ENCODE measurements at regions not wholly inside any gene's neighbourhood (a gene's known extent, or its start where the extent isn't known, plus 50 kb on each side); places are given as distances from the start of the nearest gene placed in this dataset.
"Not testable (repeated sequence)": the region's sequence is repeated elsewhere in the genome, so short reads cannot be mapped to it uniquely, and the experiment has no call there.

DNA sequence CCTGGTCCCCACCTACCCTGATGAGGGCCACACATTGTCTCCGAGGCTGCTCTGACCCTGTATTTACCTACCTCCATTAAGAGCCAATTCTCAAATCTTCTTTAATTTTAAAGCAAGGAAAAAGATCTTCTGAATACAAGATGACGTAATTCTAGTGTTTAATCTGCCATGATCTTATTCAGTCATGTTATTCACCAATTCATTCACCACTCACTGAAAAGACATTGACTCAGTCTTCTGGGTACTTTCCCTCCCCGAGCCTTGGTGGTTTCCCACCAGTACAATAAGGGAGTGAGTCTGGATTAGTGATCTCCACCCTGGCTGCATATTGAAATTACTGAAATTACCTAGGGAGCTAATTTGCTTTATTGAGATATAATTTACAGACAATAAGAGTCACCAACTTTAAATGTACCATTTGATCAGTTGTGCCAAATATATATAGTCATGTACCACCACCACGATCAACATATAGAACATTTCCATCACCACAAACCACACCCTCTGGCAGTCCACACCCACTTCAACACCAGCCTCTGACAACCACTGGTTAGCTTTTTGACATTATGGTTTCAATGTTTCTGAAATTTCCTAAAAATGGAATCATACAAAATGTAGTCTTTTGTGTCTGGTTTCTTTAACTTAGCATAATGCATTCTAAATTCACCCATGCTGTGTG lies 117.5 kb upstream of the UNC5B start:
- TF ChIP-seq, protein P1, sequence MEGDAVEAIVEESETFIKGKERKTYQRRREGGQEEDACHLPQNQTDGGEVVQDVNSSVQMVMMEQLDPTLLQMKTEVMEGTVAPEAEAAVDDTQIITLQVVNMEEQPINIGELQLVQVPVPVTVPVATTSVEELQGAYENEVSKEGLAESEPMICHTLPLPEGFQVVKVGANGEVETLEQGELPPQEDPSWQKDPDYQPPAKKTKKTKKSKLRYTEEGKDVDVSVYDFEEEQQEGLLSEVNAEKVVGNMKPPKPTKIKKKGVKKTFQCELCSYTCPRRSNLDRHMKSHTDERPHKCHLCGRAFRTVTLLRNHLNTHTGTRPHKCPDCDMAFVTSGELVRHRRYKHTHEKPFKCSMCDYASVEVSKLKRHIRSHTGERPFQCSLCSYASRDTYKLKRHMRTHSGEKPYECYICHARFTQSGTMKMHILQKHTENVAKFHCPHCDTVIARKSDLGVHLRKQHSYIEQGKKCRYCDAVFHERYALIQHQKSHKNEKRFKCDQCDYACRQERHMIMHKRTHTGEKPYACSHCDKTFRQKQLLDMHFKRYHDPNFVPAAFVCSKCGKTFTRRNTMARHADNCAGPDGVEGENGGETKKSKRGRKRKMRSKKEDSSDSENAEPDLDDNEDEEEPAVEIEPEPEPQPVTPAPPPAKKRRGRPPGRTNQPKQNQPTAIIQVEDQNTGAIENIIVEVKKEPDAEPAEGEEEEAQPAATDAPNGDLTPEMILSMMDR (IDR thresholded peaks at IDR 0.05) = no peak
- TF ChIP-seq POLR2A (IDR thresholded peaks at IDR 0.05) (no peak), EP300 (IDR thresholded peaks at IDR 0.05) (no peak), POLR2AphosphoS5 (IDR thresholded peaks at IDR 0.05) (no peak)
- ATAC-seq (ENCODE audit: low FRiP score in 2 of 2) = no peak
- 79 to 80% methylated on average over 4 of the region's 4 CpGs for WGBS, 2 donors
- Histone ChIP-seq H3K4me1 (no peaks in the 10 kb centered on the region), H3K27me3 (no peaks in the 10 kb centered on the region), H3K36me3 (no peaks in the 10 kb centered on the region), H3K4me3 (no peak overlapping the region), H3K27ac (no peak overlapping the region), H3K9me3 (no peaks in the 10 kb centered on the region)
- DNase-seq = no peak

DNA sequence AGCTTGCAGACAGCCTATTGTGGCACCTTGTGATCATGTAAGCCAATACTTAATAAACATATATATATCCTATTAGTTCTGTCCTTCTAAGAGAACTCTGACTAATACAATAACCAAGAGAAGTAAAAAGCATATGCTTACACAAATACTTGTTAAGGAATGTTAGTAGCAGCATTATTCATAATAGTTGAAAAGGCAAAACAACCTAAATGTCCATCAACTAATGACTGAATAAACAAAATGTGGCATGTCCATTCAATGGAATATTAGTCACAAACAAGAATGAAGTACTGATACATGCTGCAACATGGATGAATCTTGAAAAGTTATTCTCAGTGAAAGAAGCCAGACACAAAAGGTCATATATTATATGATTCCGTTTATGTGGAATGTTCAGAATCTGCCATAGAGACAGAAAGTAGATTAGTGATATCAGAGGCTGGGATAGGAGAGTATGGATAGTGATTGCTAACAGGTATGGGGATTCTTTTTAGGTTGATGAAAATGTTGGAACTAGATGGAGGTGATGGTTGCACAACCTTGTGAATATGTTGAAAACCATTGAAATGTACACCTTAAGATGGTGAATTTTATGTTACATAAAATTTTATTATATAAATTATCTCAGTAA lies 112.5 kb upstream of the UNC5B start:
- ATAC-seq (ENCODE audit: low FRiP score in 2 of 2) (no peak), DNase-seq (no peak)
- WGBS, 2 donors = 65 to 85% methylated on average over 1 of the region's 1 CpG
- TF ChIP-seq POLR2AphosphoS5 (IDR thresholded peaks at IDR 0.05) = no peak
- TF ChIP-seq POLR2A (IDR thresholded peaks at IDR 0.05) = no peak
- TF ChIP-seq EP300 (IDR thresholded peaks at IDR 0.05) = no peak
- TF ChIP-seq, protein P1 (IDR thresholded peaks at IDR 0.05) = no peak
- H3K27ac ChIP-seq = no peak overlapping the region
- no peaks in the 10 kb centered on the region for H3K9me3 ChIP-seq
- H3K4me3 ChIP-seq = no peak overlapping the region
- no peaks in the 10 kb centered on the region for H3K4me1 ChIP-seq
- no peaks in the 10 kb centered on the region for H3K36me3 ChIP-seq
- H3K27me3 ChIP-seq = no peaks in the 10 kb centered on the region

DNA sequence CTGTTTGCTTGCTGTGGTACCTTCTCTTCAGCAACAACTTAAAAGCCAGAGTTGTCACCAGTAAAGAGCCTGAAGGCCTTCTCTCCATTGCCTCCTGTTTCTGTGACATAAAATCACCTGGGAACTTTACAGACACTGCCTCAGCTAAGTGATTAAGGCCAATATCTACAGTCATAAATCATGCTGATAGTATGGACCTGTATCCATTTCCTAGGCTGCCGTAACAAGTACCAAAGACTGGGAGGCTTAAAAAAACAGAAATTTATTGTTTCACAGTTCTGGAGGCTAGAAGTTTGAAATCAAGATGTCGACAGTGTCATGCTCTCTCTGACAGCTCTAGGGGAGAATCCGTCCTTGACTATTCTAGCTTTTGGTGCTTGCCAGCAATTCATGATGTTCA lies 108.4 kb upstream of the UNC5B start:
- DNase-seq (no peak), ATAC-seq (ENCODE audit: low FRiP score in 2 of 2) (no peak)
- H3K9me3 ChIP-seq = no peaks in the 10 kb centered on the region
- H3K36me3 ChIP-seq = no peaks in the 10 kb centered on the region
- no peak for TF ChIP-seq POLR2A (IDR thresholded peaks at IDR 0.05)
- TF ChIP-seq POLR2AphosphoS5 (IDR thresholded peaks at IDR 0.05) = no peak
- TF ChIP-seq, protein P1 (IDR thresholded peaks at IDR 0.05) = no peak
- TF ChIP-seq EP300 (IDR thresholded peaks at IDR 0.05) = no peak
- H3K27me3 ChIP-seq = no peaks in the 10 kb centered on the region
- no peak overlapping the region for H3K27ac ChIP-seq
- no peak overlapping the region for H3K4me3 ChIP-seq
- H3K4me1 ChIP-seq = no peaks in the 10 kb centered on the region
- 85 to 92% methylated on average over 3 of the region's 3 CpGs for WGBS, 2 donors

DNA sequence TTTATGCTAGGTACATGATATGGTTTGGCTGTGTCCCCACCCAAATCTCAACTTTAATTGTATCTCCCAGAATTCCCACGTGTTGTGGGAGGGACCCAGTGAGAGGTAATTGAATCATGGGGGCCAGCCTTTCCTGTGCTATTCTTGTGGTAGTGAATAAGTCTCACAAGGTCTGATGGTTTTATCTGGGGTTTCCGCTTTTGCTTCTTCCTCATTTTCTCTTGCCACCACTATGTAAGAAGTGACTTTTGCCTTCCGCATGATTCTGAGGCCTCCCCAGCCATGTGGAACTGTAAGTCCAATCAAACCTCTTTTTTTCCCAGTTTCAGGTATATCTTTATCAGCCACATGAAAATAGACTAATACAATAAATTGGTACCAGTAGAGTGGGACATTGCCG lies 106.2 kb upstream of the UNC5B start:
- H3K4me3 ChIP-seq; H3K27me3 ChIP-seq; H3K4me1 ChIP-seq; ATAC-seq (ENCODE audit: low FRiP score in 2 of 2); H3K9me3 ChIP-seq; DNase-seq; H3K27ac ChIP-seq; H3K36me3 ChIP-seq: not testable (repeated sequence)
- WGBS, 2 donors = 58 to 67% methylated on average over 4 of the region's 4 CpGs

DNA sequence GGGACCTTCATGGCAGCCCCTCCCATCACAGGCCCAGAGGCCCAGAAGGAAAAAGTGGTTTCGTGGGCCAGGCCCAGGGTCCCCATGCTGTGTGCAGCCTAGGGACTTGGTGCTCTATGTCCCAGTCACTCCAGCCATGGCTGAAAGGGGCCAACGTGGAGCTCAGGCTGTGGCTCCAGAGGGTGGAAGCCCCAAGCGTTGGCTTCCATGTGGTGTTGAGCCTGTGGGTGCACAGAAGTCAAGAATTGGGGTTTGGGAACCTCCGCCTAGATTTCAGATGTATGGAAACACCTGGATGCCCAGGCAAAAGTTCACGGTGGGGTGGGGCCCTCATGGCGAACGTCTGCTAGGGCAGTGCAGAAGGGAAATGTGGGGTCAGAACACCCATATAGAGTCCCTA lies 105.3 kb upstream of the UNC5B start:
- not testable (repeated sequence) for H3K4me3 ChIP-seq; ATAC-seq (ENCODE audit: low FRiP score in 2 of 2); H3K27me3 ChIP-seq; DNase-seq; H3K4me1 ChIP-seq; H3K36me3 ChIP-seq; H3K9me3 ChIP-seq; H3K27ac ChIP-seq
- 86 to 93% methylated on average over 4 to 7 of the region's 7 CpGs for WGBS, 2 donors

DNA sequence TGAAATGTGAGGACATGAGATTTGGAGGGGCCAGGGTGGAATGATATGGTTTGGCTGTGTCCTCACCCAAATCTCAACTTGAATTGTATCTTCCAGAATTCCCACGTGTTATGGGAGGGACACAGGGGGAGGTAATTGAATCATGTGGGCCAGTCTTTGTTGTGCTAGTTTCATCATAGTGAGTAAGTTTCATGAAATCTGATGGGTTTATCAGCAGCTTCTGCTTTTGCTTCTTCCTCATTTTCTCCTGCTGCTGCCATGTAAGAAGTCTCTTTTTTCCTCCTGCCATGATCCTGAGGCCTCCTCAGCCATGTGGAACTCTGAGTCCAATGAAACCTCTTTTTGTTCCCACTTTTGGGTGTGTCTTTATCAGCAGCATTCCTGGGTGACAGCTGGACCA lies 104.3 kb upstream of the UNC5B start:
- not testable (repeated sequence) for H3K27me3 ChIP-seq; ATAC-seq (ENCODE audit: low FRiP score in 2 of 2); H3K9me3 ChIP-seq; DNase-seq; H3K27ac ChIP-seq; H3K36me3 ChIP-seq; H3K4me3 ChIP-seq; H3K4me1 ChIP-seq
- 65 to 71% methylated on average over 1 of the region's 1 CpG for WGBS, 2 donors

All from upper lobe of left lung (tissue), 6 donors.